RPMI8226 (cell line): ENCODE measurements at regions not wholly inside any gene's neighbourhood (a gene's known extent, or its start where the extent isn't known, plus 50 kb on each side); places are given as distances from the start of the nearest gene placed in this dataset.
"Not testable (repeated sequence)": the region's sequence is repeated elsewhere in the genome, so short reads cannot be mapped to it uniquely, and the experiment has no call there.

Experiments used
- DNase-seq: peaks from one replicate; pipeline ENCODE4 v3.0.0-alpha.2; 2015

- not testable (repeated sequence) for DNase-seq
These were observed 261.4 kb upstream of the HNRNPA3 start for GRCh38 chr2:176951218-176951617.

- DNase-seq, result no peak
These were observed 255.8 kb upstream of the HNRNPA3 start for GRCh38 chr2:176956791-176957190.

- no peak for DNase-seq
These were observed 253.0 kb upstream of the HNRNPA3 start for GRCh38 chr2:176959614-176960013.

GRCh38 chr2:176960061-176960460 is 252.5 kb upstream of the HNRNPA3 start:
- no peak for DNase-seq

GRCh38 chr2:176960736-176961520 is 251.7 kb upstream of the HNRNPA3 start:
- DNase-seq, result no peak

- no peak for DNase-seq
These were observed 250.6 kb upstream of the HNRNPA3 start for GRCh38 chr2:176961775-176962619.

GRCh38 chr2:176963568-176964287 is 248.9 kb upstream of the HNRNPA3 start:
- no peak for DNase-seq

GRCh38 chr2:176967911-176968450 is 244.6 kb upstream of the HNRNPA3 start:
- no peak for DNase-seq

- DNase-seq, result no peak
These were observed 242.8 kb upstream of the HNRNPA3 start for GRCh38 chr2:176969642-176970359.

GRCh38 chr2:176976736-176977685 is 235.6 kb upstream of the HNRNPA3 start:
- DNase-seq, result no peak

- DNase-seq, result no peak
These were observed 233.7 kb upstream of the HNRNPA3 start for GRCh38 chr2:176978921-176979320.

GRCh38 chr2:176979981-176980710 is 232.4 kb upstream of the HNRNPA3 start:
- DNase-seq, result no peak

- no peak for DNase-seq
These were observed 227.6 kb upstream of the HNRNPA3 start for GRCh38 chr2:176984987-176985386.

- no peak for DNase-seq
These were observed 226.7 kb upstream of the HNRNPA3 start for GRCh38 chr2:176985871-176986270.

- DNase-seq, result no peak
These were observed 226.1 kb upstream of the HNRNPA3 start for GRCh38 chr2:176986487-176986886.

- DNase-seq, result no peak
These were observed 221.2 kb upstream of the HNRNPA3 start for GRCh38 chr2:176991411-176991810.

GRCh38 chr2:176997074-176997791 is 215.4 kb upstream of the HNRNPA3 start:
- no peak for DNase-seq

- DNase-seq, result no peak
These were observed 214.8 kb upstream of the HNRNPA3 start for GRCh38 chr2:176997792-176998169.

- DNase-seq, result no peak
These were observed 213.3 kb upstream of the HNRNPA3 start for GRCh38 chr2:176999301-176999700.
